GM19455 (cell line): ENCODE measurements at regions not wholly inside any gene's neighbourhood (a gene's known extent, or its start where the extent isn't known, plus 50 kb on each side); places are given as distances from the start of the nearest gene placed in this dataset.

Experiments used
- ATAC-seq: cut with Tn5 transposase; IDR thresholded peaks from one replicate; pipeline ENCODE4 v1.9.1; 2021; ENCODE audit not compliant: unreplicated experiment

- no peak for ATAC-seq
These were observed 60.0 kb upstream of the NKX1-1 start for GRCh38 chr4:1466034-1466862.

- no peak for ATAC-seq
These were observed 59.2 kb upstream of the NKX1-1 start for GRCh38 chr4:1465173-1466033.

- no peak for ATAC-seq
These were observed 58.4 kb upstream of the NKX1-1 start for GRCh38 chr4:1464581-1465171.

GRCh38 chr4:1463927-1464540, 57.8 kb upstream of the NKX1-1 start:
- ATAC-seq: no peak

GRCh38 chr4:1463088-1463926, 57.1 kb upstream of the NKX1-1 start:
- no peak for ATAC-seq

- ATAC-seq: no peak
These were observed 56.5 kb upstream of the NKX1-1 start for GRCh38 chr4:1462768-1463075.

GRCh38 chr4:1462009-1462767, 55.9 kb upstream of the NKX1-1 start:
- ATAC-seq: no peak

GRCh38 chr4:1460967-1461868, 55.0 kb upstream of the NKX1-1 start:
- ATAC-seq: no peak

GRCh38 chr4:1459722-1460511, 53.7 kb upstream of the NKX1-1 start:
- ATAC-seq: no peak

GRCh38 chr4:1459081-1459721, 53.0 kb upstream of the NKX1-1 start:
- ATAC-seq: no peak

- ATAC-seq: no peak
These were observed 52.3 kb upstream of the NKX1-1 start for GRCh38 chr4:1458581-1458980.
